Liver (tissue), 3 donors: ENCODE measurements at regions not wholly inside any gene's neighbourhood (a gene's known extent, or its start where the extent isn't known, plus 50 kb on each side); places are given as distances from the start of the nearest gene placed in this dataset.

Experiments
- CTCF ChIP-seq: fragments of 150-350 bp; IDR thresholded peaks from 2 replicates; pipeline ENCODE4 v1.5.1; 2017; ENCODE audit warnings: improper control_type of control experiment, low read depth, low read length; ENCODE audit not compliant: missing input control
- EGR1 ChIP-seq, 2 donors: IDR thresholded peaks; 2 replicates each; pipeline ENCODE4 v1.6.1; 2016 to 2018; ENCODE audit warnings: antibody characterized with exemption in 2 of 2, low read depth in 2 of 2
- GABPA ChIP-seq, 2 donors: IDR thresholded peaks in 1 of 2; conservative IDR thresholded peaks in 1 of 2; 2 replicates each; pipeline ENCODE4 v1.6.1; 2016; ENCODE audit warnings: antibody characterized with exemption in 2 of 2, mild to moderate bottlenecking in 1 of 2, moderate library complexity in 1 of 2
- JUND ChIP-seq, 2 donors: IDR thresholded peaks; 2 replicates each; pipeline ENCODE4 v1.6.1; 2016; ENCODE audit warnings: antibody characterized with exemption in 2 of 2
- NR2F2 ChIP-seq: IDR thresholded peaks from 2 replicates; pipeline ENCODE4 v1.6.1; 2016; ENCODE audit warnings: antibody characterized with exemption
- RAD21 ChIP-seq, 2 donors: IDR thresholded peaks; 2 replicates each; pipeline ENCODE4 v1.6.1; 2016; ENCODE audit warnings: antibody characterized with exemption in 2 of 2, mild to moderate bottlenecking in 2 of 2
- RXRA ChIP-seq, 2 donors: IDR thresholded peaks; 2 replicates each; pipeline ENCODE4 v1.6.1; 2017 to 2018; ENCODE audit warnings: antibody characterized with exemption in 2 of 2, mild to moderate bottlenecking in 1 of 2
- TAF1 ChIP-seq: conservative IDR thresholded peaks from 2 replicates; pipeline ENCODE4 v1.6.1; 2016; ENCODE audit warnings: antibody characterized with exemption, mild to moderate bottlenecking
- YY1 ChIP-seq: IDR thresholded peaks from 2 replicates; pipeline ENCODE4 v1.6.1; 2016; ENCODE audit warnings: antibody characterized with exemption, mild to moderate bottlenecking
- TF ChIP-seq, protein P1 (sequence below): IDR thresholded peaks from 2 replicates; pipeline ENCODE4 v1.6.1; 2016; ENCODE audit warnings: antibody characterized with exemption
- donor health status: healthy.
- donor health status: healthy.

DNA sequence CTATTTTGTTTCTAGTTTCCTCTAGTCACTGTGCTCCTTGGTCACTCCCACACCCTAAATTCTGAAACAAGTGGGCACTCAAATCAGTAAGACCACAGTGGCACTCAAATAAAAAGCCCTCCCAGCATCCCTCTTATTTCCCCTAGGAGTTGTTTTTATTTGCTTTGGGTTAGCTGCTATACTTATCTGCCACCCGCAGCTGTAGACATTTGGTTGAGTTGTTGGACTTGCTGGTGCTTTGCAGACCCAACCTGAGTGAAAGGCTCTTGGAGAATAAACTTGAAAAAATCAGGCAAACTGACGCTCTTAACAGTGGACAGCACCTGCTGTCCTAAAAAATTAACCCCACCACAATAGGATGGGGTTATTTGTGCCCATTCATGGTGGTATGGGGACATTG lies 203.0 kb downstream of the SPATA31A6 start:
- TF ChIP-seq CTCF (no peak), NR2F2 (no peak), GABPA (IDR thresholded peaks at IDR 0.05 in 1 of 2, conservative IDR thresholded peaks at IDR 0.05 in 1 of 2) (no peak), EGR1 (IDR thresholded peaks at IDR 0.05; ENCODE audit: low read depth in 2 of 2) (no peak), YY1 (no peak), JUND (IDR thresholded peaks at IDR 0.05) (no peak), RAD21 (IDR thresholded peaks at IDR 0.05) (no peak), TAF1 (no peak), RXRA (IDR thresholded peaks at IDR 0.05) (no peak)
- TF ChIP-seq, protein P1, sequence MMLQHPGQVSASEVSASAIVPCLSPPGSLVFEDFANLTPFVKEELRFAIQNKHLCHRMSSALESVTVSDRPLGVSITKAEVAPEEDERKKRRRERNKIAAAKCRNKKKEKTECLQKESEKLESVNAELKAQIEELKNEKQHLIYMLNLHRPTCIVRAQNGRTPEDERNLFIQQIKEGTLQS: no peak
